ENCODE measurements at regions not wholly inside any gene's neighbourhood (a gene's known extent, or its start where the extent isn't known, plus 50 kb on each side); places are given as distances from the start of the nearest gene placed in this dataset.

DNA sequence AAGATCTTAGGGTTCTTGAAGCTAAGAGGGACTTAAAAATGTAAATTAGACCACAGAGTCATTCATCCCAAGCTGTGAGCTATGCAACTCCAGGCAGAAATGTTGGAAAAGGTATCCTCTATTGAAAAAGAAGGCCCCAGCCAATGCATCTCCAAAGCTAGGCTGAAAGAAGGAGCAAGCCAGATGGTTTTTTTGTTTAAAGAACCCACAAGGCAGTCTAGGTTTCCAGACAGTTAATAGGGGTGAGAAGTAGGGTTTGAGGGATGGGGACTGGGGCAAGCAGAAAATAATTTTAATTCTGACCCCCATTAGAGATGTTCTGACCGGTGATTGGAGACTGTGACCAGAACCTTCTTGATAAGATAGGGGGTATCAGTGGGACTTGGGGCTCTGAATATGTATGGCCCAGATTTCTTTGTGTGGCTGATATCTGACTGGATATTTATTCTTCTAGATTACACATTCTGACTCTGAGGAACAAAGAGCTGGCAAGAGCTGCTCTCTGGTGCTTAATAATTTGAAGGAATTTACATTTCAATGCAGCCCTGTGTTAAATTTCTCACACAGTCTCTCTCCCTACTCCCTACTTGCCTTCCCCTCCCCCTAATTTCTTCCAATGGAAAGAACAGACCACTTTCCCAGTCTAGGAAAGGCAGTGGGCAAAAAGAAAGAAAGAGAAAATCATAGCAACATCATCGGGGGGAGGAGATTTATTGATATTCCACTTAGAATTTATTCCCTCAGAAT is 104.9 kb downstream of the NUF2 start:
- TF ChIP-seq CTCF (conservative IDR thresholded peaks at IDR 0.05; ENCODE audit: low read depth, low read length) (no peak), EZH2 (IDR thresholded peaks at IDR 0.05; ENCODE audit: borderline replicate concordance, low read depth, low read length, poor library complexity, severe bottlenecking) (no peak)
